Lower lobe of right lung (tissue), 2 donors: ENCODE measurements at regions not wholly inside any gene's neighbourhood (a gene's known extent, or its start where the extent isn't known, plus 50 kb on each side); places are given as distances from the start of the nearest gene placed in this dataset.

Source experiments
- ATAC-seq, 2 donors: fragments of 200-7000 bp; cut with Tn5 transposase; one replicate each; pipeline ENCODE4 v1.9.1; 2020 to 2022; ENCODE audit warnings: mild to moderate bottlenecking in 2 of 2, moderate library complexity in 2 of 2
- DNase-seq: peaks from one replicate; pipeline ENCODE4 v3.0.0-alpha.2; 2020
- H3K27ac ChIP-seq: fragments of 200-600 bp; one replicate; pipeline ENCODE4 v1.8.0; 2022
- H3K27me3 ChIP-seq: fragments of 200-600 bp; one replicate; pipeline ENCODE4 v1.8.0; 2022; ENCODE audit warnings: low read depth
- H3K36me3 ChIP-seq: fragments of 200-600 bp; one replicate; pipeline ENCODE4 v1.8.0; 2022; ENCODE audit warnings: mild to moderate bottlenecking
- H3K4me1 ChIP-seq: fragments of 200-600 bp; one replicate; pipeline ENCODE4 v1.8.0; 2022
- H3K4me3 ChIP-seq: fragments of 200-600 bp; one replicate; pipeline ENCODE4 v1.8.0; 2022; ENCODE audit warnings: mild to moderate bottlenecking
- H3K9me3 ChIP-seq: fragments of 200-600 bp; one replicate; pipeline ENCODE4 v1.8.0; 2022
- intact Hi-C: fragments of 100-400 bp; cut with DNase I; formaldehyde crosslinking; loops from one replicate; pipeline ENCODE4 v1.11.0; 2022
- TF ChIP-seq, protein P1 (sequence below): fragments of 200-600 bp; IDR thresholded peaks from one replicate; pipeline ENCODE4 v1.8.0; 2022; ENCODE audit warnings: antibody characterized with exemption, mild to moderate bottlenecking
- donor health status: DM: no; HTN: yes; CAD: no; lungs with severe emphysema.

DNA sequence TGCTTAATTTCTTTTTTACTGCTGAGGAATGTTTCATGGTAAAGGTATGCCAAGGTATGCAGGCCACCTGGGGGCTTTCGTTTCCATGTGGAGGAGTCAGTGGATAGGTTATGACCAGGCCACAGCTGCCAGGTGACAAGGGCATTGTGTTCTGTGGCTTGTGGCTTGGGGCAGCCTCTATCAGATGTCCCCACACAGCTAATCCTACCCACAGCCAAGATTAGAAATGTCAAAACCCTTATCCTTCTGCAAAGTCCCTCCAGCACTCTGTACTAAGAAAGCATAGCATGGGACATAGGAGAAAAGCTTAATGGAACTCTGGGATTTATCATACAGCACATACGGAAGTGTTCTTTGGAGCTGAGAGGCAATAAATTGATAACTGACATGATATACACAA is 171.2 kb upstream of the S1PR3 start:
- TF ChIP-seq, protein P1, sequence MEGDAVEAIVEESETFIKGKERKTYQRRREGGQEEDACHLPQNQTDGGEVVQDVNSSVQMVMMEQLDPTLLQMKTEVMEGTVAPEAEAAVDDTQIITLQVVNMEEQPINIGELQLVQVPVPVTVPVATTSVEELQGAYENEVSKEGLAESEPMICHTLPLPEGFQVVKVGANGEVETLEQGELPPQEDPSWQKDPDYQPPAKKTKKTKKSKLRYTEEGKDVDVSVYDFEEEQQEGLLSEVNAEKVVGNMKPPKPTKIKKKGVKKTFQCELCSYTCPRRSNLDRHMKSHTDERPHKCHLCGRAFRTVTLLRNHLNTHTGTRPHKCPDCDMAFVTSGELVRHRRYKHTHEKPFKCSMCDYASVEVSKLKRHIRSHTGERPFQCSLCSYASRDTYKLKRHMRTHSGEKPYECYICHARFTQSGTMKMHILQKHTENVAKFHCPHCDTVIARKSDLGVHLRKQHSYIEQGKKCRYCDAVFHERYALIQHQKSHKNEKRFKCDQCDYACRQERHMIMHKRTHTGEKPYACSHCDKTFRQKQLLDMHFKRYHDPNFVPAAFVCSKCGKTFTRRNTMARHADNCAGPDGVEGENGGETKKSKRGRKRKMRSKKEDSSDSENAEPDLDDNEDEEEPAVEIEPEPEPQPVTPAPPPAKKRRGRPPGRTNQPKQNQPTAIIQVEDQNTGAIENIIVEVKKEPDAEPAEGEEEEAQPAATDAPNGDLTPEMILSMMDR: no peak
- DNase-seq (no peak), ATAC-seq (no peak)
- no peaks in the 10 kb centered on the region for H3K9me3 ChIP-seq
- H3K27me3 ChIP-seq: no peaks in the 10 kb centered on the region
- no peaks in the 10 kb centered on the region for H3K36me3 ChIP-seq
- no peaks in the 10 kb centered on the region for H3K4me1 ChIP-seq
- H3K27ac ChIP-seq: no peak overlapping the region
- intact Hi-C loops: no loop called here
- no peak overlapping the region for H3K4me3 ChIP-seq

GRCh38 chr9:88821033-88821745 is 170.1 kb upstream of the S1PR3 start:
- ATAC-seq (no peak), DNase-seq (no peak)
- H3K36me3 ChIP-seq: no peaks in the 10 kb centered on the region
- intact Hi-C loops: no loop called here
- no peak overlapping the region for H3K27ac ChIP-seq
- no peaks in the 10 kb centered on the region for H3K4me1 ChIP-seq
- no peak overlapping the region for H3K4me3 ChIP-seq
- TF ChIP-seq, protein P1: no peak
- H3K27me3 ChIP-seq: no peaks in the 10 kb centered on the region
- no peaks in the 10 kb centered on the region for H3K9me3 ChIP-seq

GRCh38 chr9:88821746-88822106 is 169.5 kb upstream of the S1PR3 start:
- Histone ChIP-seq H3K36me3 (no peaks in the 10 kb centered on the region), H3K27ac (no peak overlapping the region), H3K4me3 (no peak overlapping the region), H3K9me3 (no peaks in the 10 kb centered on the region), H3K27me3 (no peaks in the 10 kb centered on the region), H3K4me1 (no peaks in the 10 kb centered on the region)
- TF ChIP-seq, protein P1: no peak
- DNase-seq (no peak), ATAC-seq (no peak)
- intact Hi-C loops: no loop called here

- H3K4me1 ChIP-seq: no peaks in the 10 kb centered on the region
- no peaks in the 10 kb centered on the region for H3K36me3 ChIP-seq
- no peaks in the 10 kb centered on the region for H3K9me3 ChIP-seq
- TF ChIP-seq, protein P1: no peak
- no peak for DNase-seq
- no peak for ATAC-seq
- intact Hi-C loops: no loop called here
- peaks cover 12% of the 10 kb centered on the region for H3K27me3 ChIP-seq
- no peak overlapping the region for H3K4me3 ChIP-seq
- H3K27ac ChIP-seq: no peak overlapping the region
These were observed 166.6 kb upstream of the S1PR3 start for GRCh38 chr9:88824711-88825110.

DNA sequence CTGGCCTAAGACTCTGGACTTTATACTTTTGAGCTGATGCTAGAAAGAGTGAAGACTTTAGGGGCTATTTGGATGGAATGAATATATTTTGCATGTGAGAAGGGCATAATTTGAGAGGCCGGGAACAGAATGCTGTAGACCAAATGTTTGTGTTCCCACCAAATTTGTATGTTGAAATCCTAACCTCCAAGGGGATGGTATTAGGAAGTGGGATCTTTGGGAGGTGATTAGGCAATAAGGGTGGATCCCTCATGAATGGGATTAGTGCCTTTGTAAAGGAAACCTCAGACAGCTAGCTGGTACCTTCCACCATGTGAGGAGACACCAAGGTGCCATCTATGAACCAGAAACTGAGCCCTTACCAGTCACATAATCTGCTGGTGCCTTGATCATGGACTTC is 165.1 kb upstream of the S1PR3 start:
- intact Hi-C loops: no loop called here
- H3K4me1 ChIP-seq: no peaks in the 10 kb centered on the region
- no peak overlapping the region for H3K27ac ChIP-seq
- H3K9me3 ChIP-seq: no peaks in the 10 kb centered on the region
- DNase-seq (no peak), ATAC-seq (no peak)
- H3K4me3 ChIP-seq: no peak overlapping the region
- peaks cover 12% of the 10 kb centered on the region for H3K27me3 ChIP-seq
- H3K36me3 ChIP-seq: no peaks in the 10 kb centered on the region
- TF ChIP-seq, protein P1: no peak
